ENCODE measurements at regions not wholly inside any gene's neighbourhood (a gene's known extent, or its start where the extent isn't known, plus 50 kb on each side); places are given as distances from the start of the nearest gene placed in this dataset.

DNA sequence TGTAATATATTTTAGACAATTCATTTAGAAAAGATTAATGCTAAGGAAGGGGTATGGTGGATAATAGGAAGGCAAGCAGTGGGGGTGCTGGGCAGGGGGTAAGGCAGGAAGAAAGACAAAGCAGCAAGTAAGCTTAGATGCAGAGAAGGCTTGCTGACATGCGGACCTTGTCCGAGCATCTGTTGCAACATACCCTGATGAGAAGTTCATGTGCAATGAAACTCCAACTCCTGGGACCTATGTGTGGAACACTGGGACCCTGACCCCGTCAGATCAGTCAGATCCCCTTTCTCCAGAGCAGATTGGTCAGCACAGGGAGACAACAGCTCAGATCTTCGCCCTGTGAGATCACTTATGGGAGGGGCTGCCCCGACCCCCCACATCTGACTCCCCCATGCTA, 71.3 kb upstream of the ZNF599 start:
- no peak for DNase-seq (ENCODE audit: low read depth, low spot score)
- no peak for TF ChIP-seq SUPT20H (IDR thresholded peaks at IDR 0.05; ENCODE audit: borderline replicate concordance, control insufficient read depth, low read depth, low read length)
- TF ChIP-seq, protein P1, sequence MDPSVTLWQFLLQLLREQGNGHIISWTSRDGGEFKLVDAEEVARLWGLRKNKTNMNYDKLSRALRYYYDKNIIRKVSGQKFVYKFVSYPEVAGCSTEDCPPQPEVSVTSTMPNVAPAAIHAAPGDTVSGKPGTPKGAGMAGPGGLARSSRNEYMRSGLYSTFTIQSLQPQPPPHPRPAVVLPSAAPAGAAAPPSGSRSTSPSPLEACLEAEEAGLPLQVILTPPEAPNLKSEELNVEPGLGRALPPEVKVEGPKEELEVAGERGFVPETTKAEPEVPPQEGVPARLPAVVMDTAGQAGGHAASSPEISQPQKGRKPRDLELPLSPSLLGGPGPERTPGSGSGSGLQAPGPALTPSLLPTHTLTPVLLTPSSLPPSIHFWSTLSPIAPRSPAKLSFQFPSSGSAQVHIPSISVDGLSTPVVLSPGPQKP (IDR thresholded peaks at IDR 0.05; ENCODE audit: low read depth, low read length): no peak
- in situ Hi-C loops (cut with MboI) (no loop called here), intact Hi-C loops (cut with micrococcal nuclease; ENCODE audit: unreplicated experiment) (no loop called here)
- no TSS peak for BruUV-seq (replicated peaks)
- Histone ChIP-seq H3K4me1 (ENCODE audit: control insufficient read depth, insufficient read depth, low read length) (no peaks in the 10 kb centered on the region), H3K4me2 (ENCODE audit: control insufficient read depth, insufficient read depth) (no peak overlapping the region), H3K9ac (ENCODE audit: control insufficient read depth, insufficient read depth, low read length) (no peak overlapping the region), H3K79me2 (ENCODE audit: control insufficient read depth, insufficient read depth, low read length) (no peaks in the 10 kb centered on the region), H2AFZ (ENCODE audit: control insufficient read depth, low read depth, low read length) (no peak overlapping the region), H4K20me1 (ENCODE audit: control insufficient read depth, insufficient read depth) (no peaks in the 10 kb centered on the region), H3K36me3 (ENCODE audit: control insufficient read depth in 2 of 2, insufficient read depth in 2 of 2, low read length in 1 of 2) (no peaks in the 10 kb centered on the region), H3K27ac (ENCODE audit: control insufficient read depth, insufficient read depth) (no peak overlapping the region), H3K4me3 (no peak overlapping the region), H3K27me3 (replicated peaks in 1 of 2; ENCODE audit: control insufficient read depth in 2 of 2, insufficient read depth in 2 of 2, low read length in 1 of 2) (no peaks in the 10 kb centered on the region), H3K9me3 (replicated peaks; ENCODE audit: control insufficient read depth, insufficient read depth, low read length) (no peaks in the 10 kb centered on the region)
- no peak for FAIRE-seq
- ATAC-seq: no peak
- WGBS (ENCODE audit: insufficient coverage, insufficient replicate concordance, low lambda C conversion rate, missing lambda C conversion rate): 33% methylated on average over 5 of the region's 5 CpGs
- SMC1A ChIA-PET (ENCODE audit: uncharacterized antibody, unreplicated experiment): no interaction called here
- CTCF ChIA-PET: no interaction called here
- RAD21 ChIA-PET (ENCODE audit: unreplicated experiment): no interaction called here
- POLR2A ChIA-PET: no interaction called here

DNA sequence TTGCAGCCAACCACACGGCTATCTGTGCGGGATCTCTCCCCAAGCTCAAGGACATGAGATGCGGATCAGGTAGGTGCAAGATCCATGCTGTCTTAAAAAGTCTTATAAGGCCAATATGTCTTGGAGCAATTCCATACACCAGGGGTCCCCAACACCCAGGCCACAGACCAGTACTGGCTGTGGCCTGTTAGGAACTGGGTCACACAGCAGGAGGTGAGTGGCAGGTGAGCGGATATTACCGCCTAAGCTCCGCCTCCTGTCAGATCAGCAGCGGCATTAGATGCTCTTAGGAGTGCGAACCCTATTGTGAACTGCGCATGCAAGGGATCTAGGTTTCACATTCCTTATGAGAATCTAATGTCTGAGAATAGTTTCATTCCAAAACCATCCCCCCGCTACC, 68.8 kb upstream of the ZNF599 start:
- in situ Hi-C loops (cut with MboI): no loop called here
- ChIA-PET POLR2A (interaction anchor here (0.5 kb wide), 1 partner anchor 374 kb away, joined by 3 read pairs; no protein-coding TSS in a partner anchor), CTCF (no interaction called here), RAD21 (ENCODE audit: unreplicated experiment) (no interaction called here), SMC1A (ENCODE audit: uncharacterized antibody, unreplicated experiment) (no interaction called here)
- Histone ChIP-seq H3K9ac (ENCODE audit: control insufficient read depth, insufficient read depth, low read length) (no peak overlapping the region), H3K9me3 (replicated peaks; ENCODE audit: control insufficient read depth, insufficient read depth, low read length) (no peaks in the 10 kb centered on the region), H3K4me1 (ENCODE audit: control insufficient read depth, insufficient read depth, low read length) (no peaks in the 10 kb centered on the region), H2AFZ (ENCODE audit: control insufficient read depth, low read depth, low read length) (no peak overlapping the region), H3K4me3 (no peak overlapping the region), H3K36me3 (ENCODE audit: control insufficient read depth in 2 of 2, insufficient read depth in 2 of 2, low read length in 1 of 2) (no peaks in the 10 kb centered on the region), H3K79me2 (ENCODE audit: control insufficient read depth, insufficient read depth, low read length) (no peaks in the 10 kb centered on the region), H4K20me1 (ENCODE audit: control insufficient read depth, insufficient read depth) (no peaks in the 10 kb centered on the region), H3K4me2 (ENCODE audit: control insufficient read depth, insufficient read depth) (no peak overlapping the region), H3K27me3 (replicated peaks in 1 of 2; ENCODE audit: control insufficient read depth in 2 of 2, insufficient read depth in 2 of 2, low read length in 1 of 2) (no peaks in the 10 kb centered on the region), H3K27ac (ENCODE audit: control insufficient read depth, insufficient read depth) (no peak overlapping the region)
- BruUV-seq (replicated peaks): no TSS peak
- 89% methylated on average over 10 of the region's 10 CpGs for WGBS (ENCODE audit: insufficient coverage, insufficient replicate concordance, low lambda C conversion rate, missing lambda C conversion rate)
- FAIRE-seq (no peak), ATAC-seq (no peak), DNase-seq (ENCODE audit: low read depth, low spot score) (no peak)
- intact Hi-C loops (cut with micrococcal nuclease; ENCODE audit: unreplicated experiment): no loop called here
- TF ChIP-seq ZNF274 (IDR thresholded peaks at IDR 0.05; ENCODE audit: insufficient read depth, insufficient read length): no peak
- TF ChIP-seq SREBF2 (IDR thresholded peaks at IDR 0.05; ENCODE audit: low read length): no peak
- TF ChIP-seq BHLHE40 (IDR thresholded peaks at IDR 0.05; ENCODE audit: borderline replicate concordance in 1 of 2, low read depth in 2 of 2, low read length in 1 of 2): no peak
- TF ChIP-seq, protein P2, sequence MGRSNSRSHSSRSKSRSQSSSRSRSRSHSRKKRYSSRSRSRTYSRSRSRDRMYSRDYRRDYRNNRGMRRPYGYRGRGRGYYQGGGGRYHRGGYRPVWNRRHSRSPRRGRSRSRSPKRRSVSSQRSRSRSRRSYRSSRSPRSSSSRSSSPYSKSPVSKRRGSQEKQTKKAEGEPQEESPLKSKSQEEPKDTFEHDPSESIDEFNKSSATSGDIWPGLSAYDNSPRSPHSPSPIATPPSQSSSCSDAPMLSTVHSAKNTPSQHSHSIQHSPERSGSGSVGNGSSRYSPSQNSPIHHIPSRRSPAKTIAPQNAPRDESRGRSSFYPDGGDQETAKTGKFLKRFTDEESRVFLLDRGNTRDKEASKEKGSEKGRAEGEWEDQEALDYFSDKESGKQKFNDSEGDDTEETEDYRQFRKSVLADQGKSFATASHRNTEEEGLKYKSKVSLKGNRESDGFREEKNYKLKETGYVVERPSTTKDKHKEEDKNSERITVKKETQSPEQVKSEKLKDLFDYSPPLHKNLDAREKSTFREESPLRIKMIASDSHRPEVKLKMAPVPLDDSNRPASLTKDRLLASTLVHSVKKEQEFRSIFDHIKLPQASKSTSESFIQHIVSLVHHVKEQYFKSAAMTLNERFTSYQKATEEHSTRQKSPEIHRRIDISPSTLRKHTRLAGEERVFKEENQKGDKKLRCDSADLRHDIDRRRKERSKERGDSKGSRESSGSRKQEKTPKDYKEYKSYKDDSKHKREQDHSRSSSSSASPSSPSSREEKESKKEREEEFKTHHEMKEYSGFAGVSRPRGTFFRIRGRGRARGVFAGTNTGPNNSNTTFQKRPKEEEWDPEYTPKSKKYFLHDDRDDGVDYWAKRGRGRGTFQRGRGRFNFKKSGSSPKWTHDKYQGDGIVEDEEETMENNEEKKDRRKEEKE (IDR thresholded peaks at IDR 0.05): no peak
- TF ChIP-seq RFX5 (IDR thresholded peaks at IDR 0.05; ENCODE audit: low read depth, low read length): no peak
- TF ChIP-seq, protein P3, sequence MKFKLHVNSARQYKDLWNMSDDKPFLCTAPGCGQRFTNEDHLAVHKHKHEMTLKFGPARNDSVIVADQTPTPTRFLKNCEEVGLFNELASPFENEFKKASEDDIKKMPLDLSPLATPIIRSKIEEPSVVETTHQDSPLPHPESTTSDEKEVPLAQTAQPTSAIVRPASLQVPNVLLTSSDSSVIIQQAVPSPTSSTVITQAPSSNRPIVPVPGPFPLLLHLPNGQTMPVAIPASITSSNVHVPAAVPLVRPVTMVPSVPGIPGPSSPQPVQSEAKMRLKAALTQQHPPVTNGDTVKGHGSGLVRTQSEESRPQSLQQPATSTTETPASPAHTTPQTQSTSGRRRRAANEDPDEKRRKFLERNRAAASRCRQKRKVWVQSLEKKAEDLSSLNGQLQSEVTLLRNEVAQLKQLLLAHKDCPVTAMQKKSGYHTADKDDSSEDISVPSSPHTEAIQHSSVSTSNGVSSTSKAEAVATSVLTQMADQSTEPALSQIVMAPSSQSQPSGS (IDR thresholded peaks at IDR 0.05; ENCODE audit: low read length): no peak

Measured in GM12878 (cell line).